Anterior cingulate cortex (tissue), 58 donors: ENCODE measurements at regions not wholly inside any gene's neighbourhood (a gene's known extent, or its start where the extent isn't known, plus 50 kb on each side); places are given as distances from the start of the nearest gene placed in this dataset.
A peak's percentile ranks its signal among the peaks of the same experiment; 100 is the strongest.
"Not testable (repeated sequence)": the region's sequence is repeated elsewhere in the genome, so short reads cannot be mapped to it uniquely, and the experiment has no call there.

ENCODE experiments used
- DNase-seq, 58 donors: peaks; one replicate each; lab custom pipeline; 2025; lab: John Stamatoyannopoulos, UW

DNA sequence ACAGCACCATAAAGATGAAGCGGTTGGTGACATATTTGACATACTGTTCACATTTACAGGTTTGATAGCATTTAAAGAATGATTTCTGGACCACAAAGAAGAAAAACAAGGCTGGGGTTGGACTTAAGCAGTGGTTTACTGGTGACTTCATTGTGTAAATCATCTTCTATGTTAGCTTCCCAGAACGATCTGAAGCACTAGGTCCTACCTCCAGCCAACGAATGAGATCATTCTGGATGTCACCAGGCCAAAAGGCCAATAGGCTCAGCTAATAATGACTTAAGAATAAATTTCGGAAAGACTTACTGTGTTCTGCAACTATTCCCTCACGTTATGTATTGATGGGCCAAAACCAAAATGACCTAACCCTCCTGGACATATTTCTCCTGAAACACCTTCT, 675.3 kb upstream of the CCNG1 start:
- no peak for DNase-seq

DNA sequence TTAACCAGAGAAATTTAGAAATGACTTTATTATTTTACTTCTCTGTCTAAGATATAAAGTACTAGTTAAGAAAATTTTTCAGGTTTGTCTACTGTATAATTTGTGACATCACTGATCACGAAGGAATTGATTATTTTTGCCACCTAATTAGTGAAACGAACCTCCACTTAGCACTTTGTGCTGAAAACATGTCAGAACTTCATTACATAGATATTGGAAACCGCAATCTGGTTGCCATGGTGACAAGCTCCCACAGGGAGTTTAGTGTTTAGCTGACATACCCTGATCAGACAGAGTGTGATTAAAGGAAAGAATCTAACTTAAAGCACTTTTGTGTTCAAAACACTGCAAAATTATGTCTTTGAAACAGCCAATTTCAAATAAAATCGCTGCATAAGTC, 668.4 kb upstream of the CCNG1 start:
- DNase-seq = peak in 6 of 58 donors; percentile 0 to 23 (median 5)

DNA sequence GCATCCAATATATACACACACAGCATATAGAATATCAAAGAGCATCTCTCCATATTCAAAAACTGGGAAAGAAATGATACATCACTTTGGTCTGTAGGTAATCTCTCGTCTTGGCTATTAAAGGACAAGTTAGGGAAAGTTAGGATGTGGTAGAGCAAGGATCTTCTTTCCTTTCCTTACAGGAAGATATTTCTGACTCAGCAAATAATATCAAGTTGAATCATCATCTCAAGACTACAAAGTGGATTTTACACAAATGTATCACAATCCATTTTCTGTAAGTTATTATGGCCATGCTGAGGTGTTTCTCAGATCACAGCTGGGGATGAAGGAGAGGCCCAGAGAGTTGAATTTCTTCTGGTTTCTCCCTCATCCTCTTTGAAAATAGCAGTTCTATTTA, 651.7 kb upstream of the CCNG1 start:
- no peak for DNase-seq

DNA sequence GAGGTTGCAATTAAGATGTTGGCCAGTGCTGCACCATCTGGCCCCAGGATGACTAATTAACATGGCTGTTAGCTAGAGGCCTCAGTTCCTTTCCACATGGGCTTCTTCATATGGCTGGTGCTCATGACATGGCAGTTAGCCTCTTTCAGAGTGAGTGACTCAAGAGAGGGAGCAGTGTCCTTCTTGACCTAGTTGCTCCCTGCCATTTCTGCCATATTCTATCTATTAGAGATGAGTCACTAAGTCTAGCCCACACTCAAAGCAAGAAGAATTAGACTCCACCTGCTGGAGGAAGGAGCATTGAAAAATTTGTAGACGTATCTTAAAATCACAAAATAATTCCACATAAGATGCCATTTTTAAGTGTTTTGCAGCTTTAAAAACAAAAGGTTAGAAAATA, 651.2 kb upstream of the CCNG1 start:
- no peak for DNase-seq

DNA sequence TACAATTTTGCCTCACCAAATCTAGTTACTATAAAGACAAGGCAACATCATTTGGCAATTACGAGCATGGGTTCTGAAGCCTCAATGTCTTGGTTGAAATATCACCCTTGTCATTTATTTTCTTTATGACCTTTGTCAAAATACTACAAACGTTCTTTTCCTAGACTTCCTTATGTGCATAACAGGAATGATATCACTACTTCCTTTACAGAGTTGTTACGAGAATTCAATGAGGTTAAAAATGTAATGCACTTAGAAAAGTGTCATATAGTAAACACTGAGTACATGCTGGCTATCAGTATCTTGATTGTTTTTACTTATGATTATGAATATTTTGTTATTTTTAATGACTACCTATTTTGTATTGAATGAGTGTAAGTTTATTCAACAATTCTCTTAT, 640.9 kb upstream of the CCNG1 start:
- no peak for DNase-seq

DNA sequence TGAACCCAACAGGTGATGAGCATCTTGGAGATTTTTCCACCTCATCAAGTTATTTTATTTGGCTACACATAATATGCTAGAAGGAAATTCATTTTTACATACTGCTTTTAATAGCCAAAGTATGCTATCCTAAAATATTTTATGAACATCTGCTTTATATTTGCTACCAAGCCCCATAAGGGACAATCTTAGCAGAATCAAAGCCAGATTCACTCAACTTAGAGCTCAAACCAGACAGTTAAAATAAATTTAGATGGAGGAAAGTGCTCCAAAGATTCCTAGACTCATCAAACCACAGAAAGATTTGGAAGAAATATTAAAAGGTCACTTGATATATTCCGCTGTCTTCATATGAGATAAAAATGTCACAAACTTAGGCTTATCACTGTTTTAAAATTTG, 637.1 kb upstream of the CCNG1 start:
- DNase-seq = no peak

DNA sequence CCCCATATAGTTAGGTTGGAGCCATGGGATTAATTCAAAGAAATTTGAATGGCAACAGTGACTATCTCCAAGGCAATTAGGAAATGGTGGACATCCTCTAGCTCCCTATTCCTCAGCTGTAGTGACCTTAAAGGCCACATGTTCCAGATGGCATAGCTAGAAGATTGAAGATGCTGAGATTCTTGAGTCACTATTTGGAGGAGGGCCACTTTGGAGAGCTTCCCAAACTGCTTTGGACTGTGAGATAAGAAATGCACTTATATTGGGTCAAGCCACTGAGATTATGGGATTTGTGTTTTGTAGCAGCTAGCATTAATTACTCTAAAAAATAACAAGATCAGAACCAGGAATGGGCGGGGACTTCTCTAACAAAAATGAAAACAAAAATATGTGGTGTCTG, 636.2 kb upstream of the CCNG1 start:
- no peak for DNase-seq

DNA sequence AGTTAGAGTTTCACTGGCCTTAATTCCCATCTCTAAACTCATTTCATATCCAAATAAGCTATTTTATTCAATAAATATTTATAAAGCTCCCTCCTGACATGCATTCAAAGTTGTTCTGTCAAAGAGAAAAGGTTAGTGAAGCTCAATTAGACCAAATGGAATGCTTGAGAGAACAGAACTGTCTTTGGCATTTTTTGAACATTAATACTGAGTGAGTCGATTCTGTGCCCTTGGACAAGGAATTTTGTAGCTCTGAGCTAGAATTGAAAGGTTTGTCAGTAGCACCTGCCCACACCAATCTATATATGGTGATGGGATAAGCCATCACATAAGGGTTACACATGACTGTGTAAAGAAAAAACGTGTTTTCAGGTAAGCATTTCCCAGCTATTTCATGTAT, 631.2 kb upstream of the CCNG1 start:
- DNase-seq = no peak

DNA sequence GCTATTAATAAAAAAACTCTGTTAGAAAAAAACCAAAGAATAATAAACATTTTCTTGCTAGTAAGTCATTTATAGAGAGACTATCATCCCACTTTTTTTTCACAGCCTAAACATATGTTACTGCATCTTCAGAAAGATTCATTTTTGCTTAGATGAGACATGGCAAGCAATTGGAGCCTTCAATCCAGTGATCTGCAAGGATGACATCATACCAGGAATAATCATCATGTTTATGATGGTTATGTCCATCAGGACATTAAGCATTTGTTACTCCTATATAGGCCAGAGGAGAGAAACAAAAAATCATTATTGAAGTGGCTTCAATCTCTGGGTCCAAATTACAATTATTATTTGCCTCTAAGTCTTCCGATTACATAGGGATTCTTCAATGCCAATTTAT, 626.3 kb upstream of the CCNG1 start:
- no peak for DNase-seq

DNA sequence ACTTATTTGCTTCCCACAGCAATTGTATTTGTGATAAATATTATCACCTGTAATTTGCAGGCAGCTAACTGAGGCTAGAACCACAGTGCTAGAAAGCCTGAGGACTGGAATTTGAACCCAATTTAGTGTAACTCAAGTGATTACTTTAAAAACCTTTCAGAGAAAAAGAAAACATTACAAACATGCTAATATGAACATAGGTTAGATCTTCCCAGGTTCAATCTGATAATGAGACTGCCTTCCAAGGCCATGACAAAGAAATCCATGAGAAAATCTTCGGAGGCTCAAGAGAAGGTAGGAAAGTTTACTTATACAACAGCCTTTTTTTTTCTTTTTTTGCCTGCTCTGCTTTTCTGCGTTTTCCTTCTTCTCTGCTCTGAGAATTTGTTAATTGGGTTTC, 620.6 kb upstream of the CCNG1 start:
- DNase-seq = no peak

DNA sequence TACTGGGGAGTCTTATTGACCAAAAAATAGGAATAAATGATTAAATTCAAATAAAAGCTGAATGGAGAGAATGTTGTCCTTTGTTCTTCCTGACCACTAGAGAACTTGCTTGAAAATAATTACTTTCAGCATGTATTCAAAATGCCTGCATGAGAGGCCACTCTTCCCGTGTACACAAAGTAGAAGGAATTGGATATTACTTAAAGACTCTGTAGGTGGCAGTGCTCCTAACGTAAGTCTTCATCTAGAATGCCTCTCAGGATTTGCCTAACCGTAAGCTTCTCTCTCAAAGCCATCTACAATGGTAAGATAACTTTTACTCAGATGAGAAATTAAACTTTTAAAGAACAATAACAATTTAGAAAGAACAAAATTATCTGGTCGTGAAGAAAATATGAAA, 620.0 kb upstream of the CCNG1 start:
- no peak for DNase-seq

DNA sequence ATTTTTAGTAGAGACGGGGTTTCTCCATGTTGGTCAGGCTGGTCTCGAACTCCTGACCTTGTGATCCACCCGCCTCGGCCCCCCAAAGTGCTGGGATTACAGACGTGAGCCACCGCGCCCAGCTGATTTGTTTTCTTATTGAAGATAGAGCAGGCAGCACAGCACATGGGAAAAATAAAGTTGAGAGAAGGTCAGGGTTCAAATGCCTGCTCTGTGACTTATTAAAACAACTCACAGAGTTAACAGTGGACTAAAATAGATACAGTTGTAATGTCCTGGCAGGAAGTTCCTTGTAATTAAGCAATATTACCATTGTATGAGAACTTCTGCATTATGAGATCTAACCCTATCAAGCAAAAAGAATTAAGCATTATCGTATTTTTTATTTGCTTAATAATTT, 615.7 kb upstream of the CCNG1 start:
- DNase-seq = not testable (repeated sequence)

DNA sequence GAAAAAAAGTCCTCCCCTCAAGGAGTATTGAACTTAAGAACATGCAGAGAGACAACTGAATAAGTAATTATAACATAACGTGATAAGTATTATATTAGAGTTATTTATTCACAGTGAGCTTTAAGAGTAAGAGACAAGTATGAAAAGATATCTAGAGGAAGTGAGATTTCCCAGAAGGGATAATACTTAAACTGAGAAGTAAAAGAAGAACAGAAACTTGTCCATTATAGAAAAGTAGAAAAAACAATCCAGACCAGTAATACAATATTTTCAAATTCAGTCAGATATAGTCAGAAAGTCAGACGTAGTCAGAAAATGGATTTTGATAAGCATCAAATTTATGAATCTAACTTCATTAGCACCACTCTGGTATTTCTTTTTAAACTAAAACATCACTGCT, 613.0 kb upstream of the CCNG1 start:
- DNase-seq = no peak

DNA sequence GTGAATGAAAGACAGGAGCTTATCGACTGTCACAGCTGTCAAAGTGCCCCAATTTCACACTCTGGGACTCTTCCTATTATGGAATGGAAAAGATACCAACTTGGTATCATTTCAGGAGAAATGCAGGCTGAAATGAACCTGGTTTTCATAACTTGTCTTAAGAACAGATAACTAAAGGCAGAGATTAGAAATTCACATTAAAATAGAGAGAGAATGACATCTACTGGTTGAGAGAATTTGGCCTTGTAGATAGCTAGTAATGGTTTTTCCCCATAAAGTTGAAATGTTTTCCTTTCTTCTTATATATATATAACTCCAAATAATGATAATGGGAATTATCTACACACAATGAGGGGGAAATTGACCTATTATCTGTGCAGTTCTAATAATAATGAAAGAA, 600.2 kb upstream of the CCNG1 start:
- no peak for DNase-seq

DNA sequence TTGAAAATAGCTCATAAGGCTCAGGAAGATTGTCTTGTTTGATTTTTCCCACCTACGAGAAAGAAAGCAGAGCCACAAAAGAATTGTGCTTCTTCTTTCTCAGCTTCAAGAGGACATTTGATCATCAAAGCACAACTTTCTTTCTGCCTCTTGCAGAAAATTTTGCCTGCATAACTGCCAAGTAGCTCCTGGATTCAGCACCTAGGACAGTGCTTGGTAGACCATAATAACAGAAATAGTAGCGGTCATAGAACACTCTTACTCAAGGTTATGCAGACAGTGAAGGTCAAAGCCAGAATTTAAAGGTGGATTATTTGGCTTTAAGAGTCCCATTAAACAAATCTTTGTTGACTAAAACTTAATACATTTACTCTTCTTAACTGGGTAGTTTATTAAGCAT, 594.7 kb upstream of the CCNG1 start:
- DNase-seq = no peak

DNA sequence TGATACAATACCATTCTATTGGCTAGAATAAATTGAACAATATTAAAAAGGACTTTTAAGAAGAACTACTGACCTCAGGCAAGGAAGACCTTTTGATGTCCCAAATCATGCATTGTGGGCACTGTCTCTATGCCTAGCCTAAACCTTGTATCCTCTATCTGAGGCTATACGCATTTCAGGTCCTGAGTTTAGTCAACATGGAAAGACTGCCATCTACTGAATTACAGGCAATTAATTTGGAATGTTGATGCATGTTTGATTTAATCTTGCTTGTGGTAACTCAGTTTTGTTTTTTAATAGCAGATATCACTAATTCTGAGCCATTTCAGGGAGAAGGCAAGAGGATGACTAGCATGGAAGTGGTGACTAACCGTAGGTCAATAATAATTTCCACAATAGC, 585.3 kb upstream of the CCNG1 start:
- no peak for DNase-seq

DNA sequence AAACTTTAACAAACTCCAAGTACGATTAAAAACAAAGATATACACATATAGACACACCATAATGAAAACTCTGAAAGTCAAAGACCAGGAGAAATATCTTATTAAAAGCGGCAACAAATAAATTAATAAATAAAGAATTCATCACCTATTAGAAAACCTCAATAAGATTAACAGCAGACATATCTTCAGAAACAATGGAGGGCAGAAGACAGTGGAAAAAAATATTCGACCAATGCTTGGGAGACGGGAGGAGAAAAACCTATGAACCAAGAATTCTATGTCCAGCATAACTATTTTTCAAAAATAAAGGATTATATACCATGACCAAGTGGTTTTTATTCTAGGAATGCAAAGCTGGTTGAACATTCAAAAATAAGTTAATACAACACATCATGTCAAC, 578.6 kb upstream of the CCNG1 start:
- no peak for DNase-seq

DNA sequence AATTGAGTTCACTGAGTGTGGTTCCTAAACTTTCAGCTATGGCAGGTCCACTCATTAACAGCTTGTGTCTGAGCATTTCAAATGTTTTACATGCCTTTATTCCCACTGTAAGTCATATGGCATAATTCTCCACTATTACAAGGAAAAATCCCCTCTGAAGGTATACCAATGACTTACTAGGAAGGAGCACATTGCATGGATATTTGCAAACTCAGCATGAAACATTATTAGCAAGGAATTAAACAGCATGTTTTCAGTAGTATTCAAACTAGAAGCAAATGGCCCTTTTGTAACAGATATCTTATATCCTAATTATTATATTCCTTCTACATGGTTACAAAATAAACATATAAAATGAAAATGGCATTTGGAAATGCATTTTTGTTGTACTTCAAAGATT, 566.4 kb upstream of the CCNG1 start:
- no peak for DNase-seq

DNA sequence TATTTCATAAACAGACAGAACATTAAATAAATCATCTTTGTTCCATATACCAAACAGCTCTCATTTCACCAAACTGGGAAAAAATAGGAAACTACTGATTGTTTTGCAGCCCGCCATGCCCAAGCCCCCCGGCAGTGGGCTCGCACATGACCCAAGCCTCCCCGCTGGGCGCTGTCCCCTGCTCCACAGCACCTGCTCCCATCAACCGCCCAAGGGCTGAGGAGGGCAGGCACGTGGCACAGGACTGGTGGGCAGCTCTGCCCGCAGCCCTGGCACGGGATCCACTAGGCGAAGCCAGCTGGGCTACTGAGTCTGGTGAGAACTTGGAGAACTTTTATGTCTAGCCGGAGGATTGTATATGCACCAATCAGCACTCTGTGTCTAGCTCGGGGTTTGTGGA, 554.8 kb upstream of the CCNG1 start:
- DNase-seq = no peak

DNA sequence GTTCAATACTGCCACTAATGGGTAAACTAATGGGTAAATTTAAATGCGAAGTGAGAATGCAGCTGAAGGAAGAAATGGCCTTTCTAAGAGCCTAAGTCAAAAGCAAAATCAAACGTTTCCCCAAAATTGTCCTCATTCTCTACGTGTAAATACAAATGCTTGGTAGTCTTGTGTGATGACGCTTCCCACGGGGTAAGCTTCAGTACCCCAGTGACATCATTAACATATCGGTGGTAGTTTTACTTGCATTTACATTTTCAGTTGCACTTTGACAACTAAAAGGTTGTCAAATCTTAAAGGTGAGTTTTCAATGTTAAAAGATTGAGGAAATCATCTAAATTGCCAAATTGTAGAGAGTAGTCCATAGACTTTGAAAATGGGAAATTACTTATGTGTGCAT, 550.7 kb upstream of the CCNG1 start:
- DNase-seq = no peak

DNA sequence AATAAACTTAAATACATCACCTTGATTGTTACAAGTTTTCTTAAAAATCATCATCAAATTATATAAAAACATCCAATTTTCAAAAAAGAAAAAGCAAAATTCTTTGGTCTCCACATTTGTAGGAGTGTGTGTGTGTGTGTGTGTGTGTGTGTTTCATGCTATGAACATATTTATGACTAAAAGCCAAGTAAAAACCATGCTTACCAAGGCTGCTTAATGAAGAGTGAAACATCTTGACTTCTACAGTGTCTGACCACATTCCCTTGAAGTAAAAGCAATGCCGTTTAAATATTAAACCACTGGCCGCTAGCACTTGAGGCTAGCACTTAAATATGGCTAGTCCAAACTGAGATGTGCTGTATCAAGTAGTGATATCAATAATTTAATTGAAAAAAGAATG, 549.1 kb upstream of the CCNG1 start:
- no peak for DNase-seq

DNA sequence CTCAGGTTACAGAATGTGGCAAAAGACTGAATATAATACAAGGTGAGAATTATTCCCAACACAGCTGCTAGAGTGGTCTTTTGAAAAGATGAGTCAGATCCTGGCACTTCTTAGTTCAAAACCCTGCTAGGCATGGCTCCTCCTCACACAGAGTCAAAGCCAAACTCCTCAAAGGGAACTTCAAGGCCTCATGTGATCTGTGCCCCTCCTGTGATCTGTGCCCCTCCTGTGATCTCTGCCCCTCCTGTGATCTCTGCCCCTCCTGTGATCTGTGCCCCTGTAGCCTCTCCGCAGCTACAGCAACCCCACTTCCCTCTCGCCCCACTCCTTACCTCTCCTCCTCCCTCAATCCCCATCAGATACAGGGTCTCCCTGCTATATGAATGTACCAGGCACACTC, 525.5 kb upstream of the CCNG1 start:
- no peak for DNase-seq

DNA sequence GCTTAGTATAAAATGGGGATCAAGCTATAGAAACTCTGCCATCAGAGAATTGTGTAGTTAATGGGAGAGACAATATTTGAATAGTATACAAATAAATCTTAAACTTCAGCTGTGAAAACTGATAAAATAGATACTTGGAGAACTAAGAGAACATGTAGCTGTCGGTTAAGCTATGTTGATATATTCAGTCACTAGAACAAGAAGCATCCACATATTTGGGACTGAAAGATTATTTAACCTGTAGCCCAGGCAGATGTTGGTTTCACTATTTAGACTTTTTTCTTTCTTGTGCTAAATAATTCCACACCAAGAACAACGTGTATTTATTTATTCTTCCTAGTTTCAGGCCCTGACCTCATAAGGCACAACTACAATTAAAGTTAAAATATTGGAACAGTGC, 521.0 kb upstream of the CCNG1 start:
- no peak for DNase-seq

DNA sequence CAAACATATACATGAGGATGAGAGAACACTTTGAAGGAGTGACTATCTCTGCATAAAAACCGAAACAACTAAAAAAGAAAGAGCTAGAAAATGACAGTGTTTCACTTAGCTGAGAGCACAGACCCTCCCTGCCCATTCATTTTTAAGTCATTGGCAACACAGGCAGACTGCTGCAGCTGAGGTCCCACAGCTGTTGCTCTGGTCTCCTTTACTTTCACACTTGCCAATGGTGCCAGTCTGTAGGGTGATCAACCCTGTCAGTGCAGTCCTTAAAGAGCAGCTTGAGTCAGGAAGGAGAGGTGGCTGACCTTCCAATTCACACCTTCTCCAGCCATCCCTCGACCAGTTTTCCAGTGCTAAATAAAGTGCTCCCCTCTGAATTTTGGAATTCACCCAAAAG, 508.3 kb upstream of the CCNG1 start:
- DNase-seq = no peak
